HUES48 (cell line): ENCODE measurements at regions not wholly inside any gene's neighbourhood (a gene's known extent, or its start where the extent isn't known, plus 50 kb on each side); places are given as distances from the start of the nearest gene placed in this dataset.

Source experiments
- H3K27ac ChIP-seq: one replicate; pipeline ENCODE4 v1.7.0; 2013; ENCODE audit warnings: low read depth, low read length, inconsistent platforms
- H3K27me3 ChIP-seq: 2 replicates; pipeline ENCODE4 v1.6.1; 2013; ENCODE audit warnings: mild to moderate bottlenecking, low read length; ENCODE audit not compliant: control insufficient read depth, insufficient read depth
- H3K36me3 ChIP-seq: 2 replicates; pipeline ENCODE4 v1.6.1; 2013; ENCODE audit warnings: low read length; ENCODE audit not compliant: control insufficient read depth, insufficient read depth
- H3K4me1 ChIP-seq: 2 replicates; pipeline ENCODE4 v1.6.1; 2013; ENCODE audit warnings: mild to moderate bottlenecking, low read length; ENCODE audit not compliant: control insufficient read depth, insufficient read depth
- H3K4me3 ChIP-seq: 2 replicates; pipeline ENCODE4 v1.5.1; 2013; ENCODE audit warnings: mild to moderate bottlenecking, low read depth, low read length
- H3K9ac ChIP-seq: 2 replicates; pipeline ENCODE4 v1.6.1; 2013; ENCODE audit warnings: mild to moderate bottlenecking, low read depth, low read length, moderate library complexity
- H3K9me3 ChIP-seq: 2 replicates; pipeline ENCODE4 v1.6.1; 2013; ENCODE audit warnings: low read length; ENCODE audit not compliant: control insufficient read depth, insufficient read depth

GRCh38 chr2:15059870-15060512, 427.5 kb downstream of the LRATD1 start:
- no peak overlapping the region for H3K9ac ChIP-seq
- H3K36me3 ChIP-seq: no peaks in the 10 kb centered on the region
- peaks cover 9% of the 10 kb centered on the region for H3K4me1 ChIP-seq
- H3K4me3 ChIP-seq: no peak overlapping the region
- H3K27ac ChIP-seq: no peak overlapping the region
- no peaks in the 10 kb centered on the region for H3K27me3 ChIP-seq
- H3K9me3 ChIP-seq: no peaks in the 10 kb centered on the region

- peaks cover 9% of the 10 kb centered on the region for H3K4me1 ChIP-seq
- H3K36me3 ChIP-seq: no peaks in the 10 kb centered on the region
- no peak overlapping the region for H3K27ac ChIP-seq
- H3K27me3 ChIP-seq: no peaks in the 10 kb centered on the region
- H3K9me3 ChIP-seq: no peaks in the 10 kb centered on the region; the same call in 1 of the 2 replicates
- no peak overlapping the region for H3K9ac ChIP-seq
- no peak overlapping the region for H3K4me3 ChIP-seq
Measured at GRCh38 chr2:15061268-15061667, 428.8 kb downstream of the LRATD1 start.

GRCh38 chr2:15066138-15066537, 433.6 kb downstream of the LRATD1 start:
- Histone ChIP-seq H3K9ac (no peak overlapping the region), H3K36me3 (no peaks in the 10 kb centered on the region), H3K9me3 (no peaks in the 10 kb centered on the region; the same call in 1 of the 2 replicates), H3K4me3 (no peak overlapping the region), H3K4me1 (peaks cover 6% of the 10 kb centered on the region; the same call in 1 of the 2 replicates), H3K27ac (no peak overlapping the region), H3K27me3 (no peaks in the 10 kb centered on the region)

- Histone ChIP-seq H3K4me1 (peaks cover 6% of the 10 kb centered on the region; the same call in 1 of the 2 replicates), H3K36me3 (no peaks in the 10 kb centered on the region), H3K9me3 (no peaks in the 10 kb centered on the region; the same call in 1 of the 2 replicates), H3K9ac (no peak overlapping the region), H3K27me3 (no peaks in the 10 kb centered on the region), H3K4me3 (no peak overlapping the region), H3K27ac (no peak overlapping the region)
Measured at GRCh38 chr2:15069149-15069548, 436.6 kb downstream of the LRATD1 start.

GRCh38 chr2:15072836-15073235, 440.3 kb downstream of the LRATD1 start:
- no peak overlapping the region for H3K9ac ChIP-seq
- no peaks in the 10 kb centered on the region for H3K9me3 ChIP-seq
- no peaks in the 10 kb centered on the region for H3K36me3 ChIP-seq
- H3K27ac ChIP-seq: no peak overlapping the region
- H3K27me3 ChIP-seq: no peaks in the 10 kb centered on the region
- peaks cover 6% of the 10 kb centered on the region; the same call in 1 of the 2 replicates for H3K4me1 ChIP-seq
- no peak overlapping the region for H3K4me3 ChIP-seq

- Histone ChIP-seq H3K27ac (no peak overlapping the region), H3K9ac (no peak overlapping the region), H3K36me3 (no peaks in the 10 kb centered on the region)
Measured at GRCh38 chr2:15073664-15074063, 441.1 kb downstream of the LRATD1 start.

GRCh38 chr2:15074319-15074718, 441.8 kb downstream of the LRATD1 start:
- Histone ChIP-seq H3K4me3 (no peak overlapping the region), H3K9me3 (no peaks in the 10 kb centered on the region), H3K36me3 (no peaks in the 10 kb centered on the region), H3K9ac (no peak overlapping the region), H3K4me1 (peaks cover 1% of the 10 kb centered on the region; the same call in 1 of the 2 replicates), H3K27ac (no peak overlapping the region), H3K27me3 (no peaks in the 10 kb centered on the region)

More at GRCh38 chr2:15073664-15074063, 441.1 kb downstream of the LRATD1 start:
- Histone ChIP-seq H3K4me3 (no peak overlapping the region), H3K4me1 (peaks cover 6% of the 10 kb centered on the region; the same call in 1 of the 2 replicates), H3K27me3 (no peaks in the 10 kb centered on the region), H3K9me3 (no peaks in the 10 kb centered on the region)

- Histone ChIP-seq H3K9ac (no peak overlapping the region), H3K9me3 (no peaks in the 10 kb centered on the region), H3K27me3 (no peaks in the 10 kb centered on the region), H3K4me3 (no peak overlapping the region), H3K27ac (no peak overlapping the region), H3K4me1 (no peaks in the 10 kb centered on the region), H3K36me3 (no peaks in the 10 kb centered on the region)
Measured at GRCh38 chr2:15074751-15075700, 442.5 kb downstream of the LRATD1 start.

- Histone ChIP-seq H3K27me3 (no peaks in the 10 kb centered on the region), H3K27ac (no peak overlapping the region), H3K36me3 (no peaks in the 10 kb centered on the region), H3K9me3 (no peaks in the 10 kb centered on the region), H3K9ac (no peak overlapping the region), H3K4me3 (no peak overlapping the region), H3K4me1 (no peaks in the 10 kb centered on the region)
Measured at GRCh38 chr2:15076668-15077067, 444.2 kb downstream of the LRATD1 start.

- no peak overlapping the region for H3K4me3 ChIP-seq
- H3K36me3 ChIP-seq: no peaks in the 10 kb centered on the region
- no peaks in the 10 kb centered on the region for H3K9me3 ChIP-seq
Measured at GRCh38 chr2:15081356-15081755, 448.8 kb downstream of the LRATD1 start.

More at GRCh38 chr2:15081356-15081755, 448.8 kb downstream of the LRATD1 start:
- no peak overlapping the region for H3K27ac ChIP-seq
- no peak overlapping the region for H3K9ac ChIP-seq
- H3K27me3 ChIP-seq: no peaks in the 10 kb centered on the region
- H3K4me1 ChIP-seq: no peaks in the 10 kb centered on the region
